ENCODE measurements at regions not wholly inside any gene's neighbourhood (a gene's known extent, or its start where the extent isn't known, plus 50 kb on each side); places are given as distances from the start of the nearest gene placed in this dataset.
"Not testable (repeated sequence)": the region's sequence is repeated elsewhere in the genome, so short reads cannot be mapped to it uniquely, and the experiment has no call there.

GRCh38 chrX:89771639-89772038, 150.1 kb upstream of the TGIF2LX start:
- TF ChIP-seq, protein P1, sequence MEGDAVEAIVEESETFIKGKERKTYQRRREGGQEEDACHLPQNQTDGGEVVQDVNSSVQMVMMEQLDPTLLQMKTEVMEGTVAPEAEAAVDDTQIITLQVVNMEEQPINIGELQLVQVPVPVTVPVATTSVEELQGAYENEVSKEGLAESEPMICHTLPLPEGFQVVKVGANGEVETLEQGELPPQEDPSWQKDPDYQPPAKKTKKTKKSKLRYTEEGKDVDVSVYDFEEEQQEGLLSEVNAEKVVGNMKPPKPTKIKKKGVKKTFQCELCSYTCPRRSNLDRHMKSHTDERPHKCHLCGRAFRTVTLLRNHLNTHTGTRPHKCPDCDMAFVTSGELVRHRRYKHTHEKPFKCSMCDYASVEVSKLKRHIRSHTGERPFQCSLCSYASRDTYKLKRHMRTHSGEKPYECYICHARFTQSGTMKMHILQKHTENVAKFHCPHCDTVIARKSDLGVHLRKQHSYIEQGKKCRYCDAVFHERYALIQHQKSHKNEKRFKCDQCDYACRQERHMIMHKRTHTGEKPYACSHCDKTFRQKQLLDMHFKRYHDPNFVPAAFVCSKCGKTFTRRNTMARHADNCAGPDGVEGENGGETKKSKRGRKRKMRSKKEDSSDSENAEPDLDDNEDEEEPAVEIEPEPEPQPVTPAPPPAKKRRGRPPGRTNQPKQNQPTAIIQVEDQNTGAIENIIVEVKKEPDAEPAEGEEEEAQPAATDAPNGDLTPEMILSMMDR (IDR thresholded peaks at IDR 0.05; ENCODE audit: poor library complexity) = not testable (repeated sequence)
- not testable (repeated sequence) for TF ChIP-seq EZH2 (IDR thresholded peaks at IDR 0.05; ENCODE audit: borderline replicate concordance); EZH2phosphoT487 (IDR thresholded peaks at IDR 0.05; ENCODE audit: low read depth, severe bottlenecking, unreplicated experiment)

All from hepatocyte (in vitro differentiated cells).